ENCODE measurements at regions not wholly inside any gene's neighbourhood (a gene's known extent, or its start where the extent isn't known, plus 50 kb on each side); places are given as distances from the start of the nearest gene placed in this dataset.
"Not testable (repeated sequence)": the region's sequence is repeated elsewhere in the genome, so short reads cannot be mapped to it uniquely, and the experiment has no call there.

DNA sequence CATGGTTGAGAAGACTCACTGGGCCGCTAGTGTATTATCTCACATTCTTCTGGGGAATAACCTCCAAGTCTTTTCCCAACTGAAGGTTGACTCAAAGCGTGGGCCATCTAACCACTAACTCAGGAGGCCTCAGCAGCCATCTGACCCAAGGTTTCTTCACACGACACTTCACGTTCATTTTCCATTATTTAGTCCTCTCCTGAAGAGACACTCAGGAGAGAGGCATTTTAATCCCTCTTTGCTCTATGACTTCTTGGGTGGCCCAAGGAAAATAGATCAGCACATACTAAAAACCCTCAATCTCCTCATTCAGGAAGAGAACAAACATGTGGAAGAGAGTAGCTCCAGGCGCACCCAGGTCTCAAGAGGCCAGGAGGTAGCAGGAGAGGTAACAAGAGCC lies 252.8 kb upstream of the FOXF1 start:
- no peak for DNase-seq (ENCODE audit: low read depth in 2 of 2)

DNA sequence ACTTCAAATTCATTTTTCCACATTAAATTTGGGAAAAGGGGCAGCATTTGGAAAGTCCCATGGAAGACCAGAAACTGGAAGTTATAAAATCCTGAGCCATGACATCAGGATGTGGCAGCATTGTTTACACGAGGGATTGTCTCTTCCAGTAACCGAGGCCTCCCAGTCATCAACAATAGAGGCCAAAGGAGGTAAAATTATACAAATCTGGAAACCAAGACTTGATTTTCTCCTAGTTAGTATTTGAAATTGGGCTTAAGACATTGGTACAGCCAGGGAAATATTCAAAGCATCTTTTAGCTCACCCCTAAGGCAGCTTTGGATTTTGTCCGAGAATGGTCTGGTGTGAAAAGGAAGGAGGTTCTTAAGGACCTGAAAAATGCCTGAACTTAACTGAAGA lies 251.6 kb upstream of the FOXF1 start:
- DNase-seq (ENCODE audit: low read depth in 2 of 2) = no peak

DNA sequence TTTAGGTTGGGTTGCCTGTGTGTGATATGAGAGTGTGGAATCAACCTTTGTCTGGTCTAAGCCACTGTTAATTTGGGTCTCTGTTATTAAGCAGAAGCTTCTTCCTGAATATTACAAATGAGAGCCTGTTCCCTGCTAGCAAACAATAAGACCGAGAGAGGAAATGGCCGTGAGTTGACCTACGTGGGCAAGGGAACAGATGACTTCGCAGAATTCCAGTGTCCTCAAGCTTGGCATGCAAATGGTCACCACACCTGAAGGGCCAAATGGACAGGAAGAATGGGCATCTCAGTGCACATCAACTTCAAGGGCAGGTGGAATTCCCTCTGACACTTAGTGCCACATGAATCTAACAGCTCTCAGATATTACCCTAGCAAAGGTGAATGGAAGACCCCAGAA lies 250.8 kb upstream of the FOXF1 start:
- DNase-seq (ENCODE audit: low read depth in 2 of 2) = no peak

- no peak for DNase-seq (ENCODE audit: low read depth in 2 of 2)
Observed at GRCh38 chr16:86261379-86261778, 248.9 kb upstream of the FOXF1 start.

DNA sequence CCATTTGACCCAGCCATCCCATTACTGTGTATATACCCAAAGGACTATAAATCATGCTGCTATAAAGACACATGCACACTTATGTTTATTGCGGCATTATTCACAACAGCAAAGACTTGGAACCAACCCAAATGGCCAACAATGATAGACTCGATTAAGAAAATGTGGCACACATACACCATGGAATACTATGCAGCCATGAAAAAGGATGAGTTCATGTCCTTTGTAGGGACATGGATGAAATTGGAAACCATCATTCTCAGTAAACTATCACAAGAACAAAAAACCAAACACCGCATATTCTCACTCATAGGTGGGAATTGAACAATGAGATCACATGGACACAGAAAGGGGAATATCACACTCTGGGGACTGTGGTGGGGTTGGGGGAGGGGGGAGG lies 242.7 kb upstream of the FOXF1 start:
- not testable (repeated sequence) for DNase-seq (ENCODE audit: low read depth in 2 of 2)

- DNase-seq (ENCODE audit: low read depth in 2 of 2) = no peak
Observed at GRCh38 chr16:86270696-86271095, 239.6 kb upstream of the FOXF1 start.

- no peak for DNase-seq (ENCODE audit: low read depth in 2 of 2)
Observed at GRCh38 chr16:86272744-86273143, 237.6 kb upstream of the FOXF1 start.

DNA sequence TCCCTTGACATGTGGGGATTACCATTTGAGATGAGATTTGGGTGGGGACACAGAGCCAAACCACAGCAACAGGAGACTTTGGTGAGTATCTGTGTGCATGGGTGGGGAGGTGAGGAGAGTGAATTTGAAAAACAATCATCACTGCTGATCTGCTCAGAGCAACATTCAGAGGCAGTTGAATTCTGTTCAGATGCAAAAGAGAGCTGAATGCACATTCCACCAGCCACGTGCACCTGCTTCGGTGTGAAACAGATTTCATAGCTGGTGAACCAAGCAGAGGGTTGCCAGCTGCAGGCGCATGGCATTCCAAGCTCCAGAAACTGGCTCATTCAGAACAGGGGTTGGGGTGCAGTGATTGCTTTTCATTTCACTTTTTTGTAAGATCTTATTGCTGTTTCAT lies 233.1 kb upstream of the FOXF1 start:
- DNase-seq (ENCODE audit: low read depth in 2 of 2) = no peak

DNA sequence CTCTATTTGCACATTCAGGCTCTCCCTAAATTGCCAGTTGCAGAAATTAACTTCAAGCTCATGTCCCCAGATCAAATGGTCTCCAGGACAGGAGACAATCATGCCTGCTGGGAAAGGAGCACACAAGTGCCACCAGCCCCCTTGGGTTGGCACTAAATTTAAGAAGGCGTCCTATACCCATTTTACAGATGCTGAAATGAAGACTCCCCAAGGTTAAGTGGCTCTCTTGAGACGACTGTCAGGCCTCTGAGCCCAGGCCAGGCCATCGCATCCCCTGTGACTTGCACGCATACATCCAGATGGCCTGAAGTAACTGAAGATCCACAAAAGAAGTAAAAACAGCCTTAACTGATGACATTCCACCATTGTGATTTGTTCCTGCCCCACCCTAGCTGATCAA lies 232.5 kb upstream of the FOXF1 start:
- not testable (repeated sequence) for DNase-seq (ENCODE audit: low read depth in 2 of 2)

- no peak for DNase-seq (ENCODE audit: low read depth in 2 of 2)
Observed at GRCh38 chr16:86281421-86281820, 228.9 kb upstream of the FOXF1 start.

- no peak for DNase-seq (ENCODE audit: low read depth in 2 of 2)
Observed at GRCh38 chr16:86283944-86284343, 226.4 kb upstream of the FOXF1 start.

DNA sequence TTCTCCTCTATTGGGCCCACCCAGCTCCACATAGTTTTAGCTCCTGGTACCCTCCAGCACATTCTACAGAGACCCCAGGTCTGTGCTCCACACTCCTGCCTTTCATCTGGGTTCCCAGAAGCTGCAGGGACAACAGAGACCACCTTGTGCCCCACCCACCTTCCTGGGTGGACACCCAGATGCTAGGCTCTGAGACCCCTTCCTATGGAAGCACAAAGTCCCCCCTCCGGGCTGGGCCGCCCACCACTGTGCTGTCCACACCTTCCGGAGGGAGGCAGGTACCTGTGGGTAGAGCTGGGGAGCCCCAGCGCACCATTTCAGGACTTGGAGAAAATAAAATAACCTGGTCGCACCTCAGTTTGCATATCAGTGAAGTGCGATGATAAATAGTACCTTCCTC lies 224.9 kb upstream of the FOXF1 start:
- DNase-seq (ENCODE audit: low read depth in 2 of 2) = no peak

DNA sequence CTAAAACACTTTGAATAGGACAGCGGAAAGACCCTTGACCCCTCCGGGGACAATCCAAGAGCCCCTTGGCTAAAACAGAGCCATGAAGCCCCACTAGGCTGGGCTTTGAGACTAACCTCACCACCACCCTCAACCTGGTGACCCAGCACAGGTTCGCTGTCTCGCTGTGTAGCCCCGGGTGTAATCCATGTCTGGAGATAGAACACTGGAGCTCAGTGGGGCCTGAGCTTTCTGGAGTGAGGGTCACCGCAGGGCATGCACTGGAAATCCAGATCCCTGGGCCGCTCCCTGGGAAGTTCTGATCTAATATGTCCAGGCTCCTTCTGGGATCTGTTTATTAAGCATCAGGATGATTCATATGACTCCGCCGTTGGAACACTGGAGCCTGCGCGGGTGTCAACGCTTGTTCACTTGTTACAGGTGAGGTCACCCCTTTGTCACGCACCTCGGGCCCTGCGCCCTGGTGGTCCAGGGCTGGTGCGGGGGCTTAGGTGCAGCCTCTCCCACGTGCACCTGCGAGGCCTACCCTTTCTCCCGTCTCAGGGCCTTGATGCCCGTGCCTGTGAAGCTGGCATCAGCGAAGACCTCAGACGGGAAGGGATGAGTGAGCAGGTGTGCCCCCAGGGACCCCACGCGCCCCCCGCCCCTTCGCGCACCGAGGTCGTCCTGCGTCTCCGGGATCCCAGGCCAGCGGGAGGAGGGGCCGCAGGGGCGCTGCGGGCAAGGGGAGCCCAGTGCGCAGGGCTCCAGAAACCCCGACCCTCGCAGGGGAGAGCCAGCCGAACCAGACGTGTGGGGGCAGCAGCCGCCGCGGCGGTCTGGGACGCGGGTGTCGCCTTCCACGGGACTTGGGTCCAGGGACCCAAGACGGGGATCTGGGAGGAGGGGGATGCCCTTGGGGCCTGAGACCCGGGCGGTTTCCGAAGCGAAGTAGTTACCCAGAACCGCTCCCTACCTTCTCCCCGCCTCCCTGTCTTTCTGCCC lies 224.1 kb upstream of the FOXF1 start:
- no peak for DNase-seq (ENCODE audit: low read depth in 2 of 2)

GRCh38 chr16:86286991-86287663 lies 223.2 kb upstream of the FOXF1 start:
- no peak for DNase-seq (ENCODE audit: low read depth in 2 of 2)

DNA sequence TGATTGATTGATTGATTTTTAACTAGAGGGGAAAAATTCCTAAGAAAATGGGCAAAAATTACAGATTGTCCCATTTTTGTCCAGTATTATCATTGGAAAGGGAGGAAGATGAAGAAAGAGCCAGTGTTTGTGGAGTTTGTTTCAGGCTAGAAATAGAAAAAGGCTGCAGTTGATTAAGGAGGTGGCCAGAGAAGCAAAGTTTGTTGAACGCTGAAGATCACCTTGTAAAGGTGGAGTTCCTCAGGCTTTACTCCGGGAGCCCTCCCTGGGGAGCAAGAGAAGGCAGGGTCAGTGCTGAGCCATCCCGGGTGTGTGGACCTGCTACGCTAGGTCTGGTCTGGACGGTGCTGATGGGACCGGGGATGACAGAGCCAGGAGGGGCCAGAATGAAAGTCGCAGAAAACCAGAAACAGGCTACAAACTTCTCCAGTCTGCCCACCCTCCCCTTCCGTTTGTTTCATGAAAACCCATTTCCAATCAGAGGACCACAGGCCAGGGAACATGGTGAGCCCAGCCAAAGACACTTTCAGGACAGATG lies 222.6 kb upstream of the FOXF1 start:
- DNase-seq (ENCODE audit: low read depth in 2 of 2) = no peak

- DNase-seq (ENCODE audit: low read depth in 2 of 2) = no peak
Observed at GRCh38 chr16:86288716-86289294, 221.5 kb upstream of the FOXF1 start.

- DNase-seq (ENCODE audit: low read depth in 2 of 2) = no peak
Observed at GRCh38 chr16:86289304-86289703, 221.0 kb upstream of the FOXF1 start.

DNA sequence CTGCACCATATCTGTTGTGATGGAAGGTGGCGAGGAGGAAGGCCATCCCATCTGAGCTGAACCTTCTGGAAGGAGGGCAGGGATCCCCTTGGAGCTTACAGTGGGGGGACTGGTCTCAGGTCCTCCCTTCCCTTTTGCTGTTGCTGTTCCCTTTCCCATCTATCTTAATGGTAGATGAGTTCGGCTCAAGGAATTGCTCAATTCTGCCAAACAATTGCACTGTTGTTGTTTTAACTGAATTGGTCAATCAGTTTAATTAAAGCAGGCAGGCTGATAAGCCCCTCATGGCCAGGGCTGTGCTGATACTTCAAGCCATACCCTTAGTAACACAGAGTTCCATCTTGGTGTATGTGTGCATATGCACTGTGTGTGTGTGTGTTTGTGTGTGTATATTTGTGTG lies 220.4 kb upstream of the FOXF1 start:
- DNase-seq (ENCODE audit: low read depth in 2 of 2) = no peak

GRCh38 chr16:86291491-86291890 lies 218.8 kb upstream of the FOXF1 start:
- DNase-seq (ENCODE audit: low read depth in 2 of 2) = no peak

GRCh38 chr16:86292171-86292775 lies 218.1 kb upstream of the FOXF1 start:
- DNase-seq (ENCODE audit: low read depth in 2 of 2) = no peak

- DNase-seq (ENCODE audit: low read depth in 2 of 2) = no peak
Observed at GRCh38 chr16:86292942-86293341, 217.4 kb upstream of the FOXF1 start.

DNA sequence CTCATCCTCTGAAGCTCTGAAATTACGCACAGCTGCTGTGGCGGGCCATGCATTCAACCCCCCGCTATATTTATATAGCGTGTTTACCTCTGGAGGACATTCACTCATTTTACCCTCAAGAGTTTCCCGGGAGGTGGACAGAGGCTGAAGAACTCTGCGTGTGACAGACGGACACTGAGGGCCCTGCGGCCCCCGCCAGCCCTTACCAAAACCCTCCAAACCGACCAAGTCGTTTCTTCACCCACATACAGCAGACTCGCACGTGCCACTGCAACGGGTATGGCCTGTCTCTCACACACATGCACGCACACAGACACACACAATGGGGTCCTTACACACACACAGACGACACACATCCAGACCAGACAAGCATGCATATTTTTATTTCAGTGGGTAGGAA lies 216.4 kb upstream of the FOXF1 start:
- no peak for DNase-seq (ENCODE audit: low read depth in 2 of 2)

Measured in stimulated activated CD8-positive, alpha-beta memory T cell treated with anti-CD3 and anti-CD28 coated beads, Interleukin-15, amount 100 ng/mL, for 48 hours (primary cell).